GM12865 (cell line): ENCODE measurements at regions not wholly inside any gene's neighbourhood (a gene's known extent, or its start where the extent isn't known, plus 50 kb on each side); places are given as distances from the start of the nearest gene placed in this dataset.
A peak's percentile ranks its signal among the peaks of the same experiment; 100 is the strongest.

ENCODE experiments used
- DNase-seq: peaks from one replicate; pipeline ENCODE4 v3.0.0; 2010; ENCODE audit warnings: low read depth
- H3K4me3 ChIP-seq: 2 replicates; pipeline ENCODE4 v1.5.1; 2011; ENCODE audit warnings: mild to moderate bottlenecking, low read depth, low read length, control low read depth
- CTCF ChIP-seq: IDR thresholded peaks from 2 replicates; pipeline ENCODE4 v1.5.1; 2011; ENCODE audit warnings: low read length, control low read depth, low read depth, inconsistent platforms; ENCODE audit not compliant: insufficient read depth; ENCODE audit errors: missing control alignments

- no peak for TF ChIP-seq CTCF
- no peak for DNase-seq
- no peak overlapping the region for H3K4me3 ChIP-seq
Measured at GRCh38 chr1:83543222-83543973, 455.5 kb downstream of the TTLL7 start.

DNA sequence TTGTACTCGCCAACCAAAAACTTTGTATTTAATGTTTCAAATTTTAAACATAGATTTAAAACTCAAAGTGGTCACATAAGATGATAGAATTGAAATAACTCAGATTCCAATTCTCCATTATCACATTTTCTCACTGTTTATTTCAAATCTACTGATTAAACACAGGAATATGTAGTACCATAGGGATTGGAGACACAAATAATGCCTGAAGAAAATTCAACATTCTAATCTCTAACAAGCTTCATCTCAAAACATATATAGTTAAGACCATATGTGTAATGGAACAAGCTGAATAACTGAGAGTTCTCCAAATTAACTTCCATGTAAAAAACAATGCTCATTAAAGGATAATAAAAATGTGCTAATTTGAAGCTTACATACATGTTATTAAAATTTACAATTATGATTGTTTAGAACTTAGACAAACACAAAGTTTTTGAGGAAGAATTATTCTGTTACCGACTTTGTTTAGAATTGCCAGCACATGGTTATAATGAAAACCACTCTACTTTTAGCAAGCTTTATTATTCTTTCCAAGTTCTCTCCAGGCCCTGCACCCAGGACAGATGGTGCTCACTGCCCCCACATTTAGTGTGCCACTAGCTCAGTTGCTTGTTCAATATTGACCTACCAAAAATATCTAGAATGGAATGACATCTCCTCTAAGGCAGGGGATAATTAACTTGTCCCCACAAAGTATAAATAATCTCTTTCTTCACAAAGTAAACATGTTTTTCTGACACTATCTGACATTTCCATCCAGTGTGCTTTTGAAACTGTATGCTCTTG is 467.2 kb downstream of the TTLL7 start:
- no peak for TF ChIP-seq CTCF
- no peak for DNase-seq
- H3K4me3 ChIP-seq: no peak overlapping the region

DNA sequence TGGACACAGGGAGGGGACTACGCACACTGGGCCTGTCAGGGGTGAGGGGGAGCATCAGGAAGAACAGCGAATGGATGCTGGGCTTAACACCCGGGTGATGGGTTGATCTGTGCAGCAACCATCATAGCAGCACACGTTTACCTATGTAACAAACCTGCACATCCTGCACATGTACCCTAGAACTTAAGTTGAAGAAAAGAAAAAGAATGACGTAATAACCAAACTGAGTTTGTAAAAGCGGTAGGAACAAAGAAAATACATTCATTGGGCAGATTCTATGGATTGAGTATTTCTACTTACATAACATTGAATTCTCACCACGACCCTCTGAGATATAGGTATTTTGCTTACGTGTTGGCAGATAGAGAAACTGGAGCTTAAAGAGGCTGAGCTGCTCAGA is 468.4 kb downstream of the TTLL7 start:
- TF ChIP-seq CTCF: no peak
- no peak for DNase-seq
- no peak overlapping the region for H3K4me3 ChIP-seq

- no peak for DNase-seq
- H3K4me3 ChIP-seq: no peak overlapping the region
- TF ChIP-seq CTCF: no peak
Measured at GRCh38 chr1:83527987-83528386, 470.9 kb downstream of the TTLL7 start.

DNA sequence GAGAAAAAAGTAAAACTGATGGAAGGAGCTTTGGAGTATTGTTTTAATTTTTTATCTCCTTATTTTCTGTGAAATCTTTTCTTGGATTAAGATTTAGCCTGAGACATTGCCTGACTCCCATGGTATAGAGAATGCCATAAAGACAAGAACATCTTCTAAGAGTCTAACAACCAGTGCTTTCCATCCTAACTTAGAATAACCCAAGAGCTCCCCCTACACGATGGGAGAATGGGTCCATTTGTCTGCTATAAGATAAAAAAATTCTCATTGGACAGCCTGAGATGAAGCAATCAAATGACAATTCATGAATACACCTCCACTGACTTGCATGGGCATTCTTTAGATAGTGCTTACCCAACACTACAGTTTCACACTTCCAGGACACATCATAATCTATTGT is 478.1 kb downstream of the TTLL7 start:
- H3K4me3 ChIP-seq: no peak overlapping the region
- peak; percentile 32 for DNase-seq
- TF ChIP-seq CTCF: no peak

DNA sequence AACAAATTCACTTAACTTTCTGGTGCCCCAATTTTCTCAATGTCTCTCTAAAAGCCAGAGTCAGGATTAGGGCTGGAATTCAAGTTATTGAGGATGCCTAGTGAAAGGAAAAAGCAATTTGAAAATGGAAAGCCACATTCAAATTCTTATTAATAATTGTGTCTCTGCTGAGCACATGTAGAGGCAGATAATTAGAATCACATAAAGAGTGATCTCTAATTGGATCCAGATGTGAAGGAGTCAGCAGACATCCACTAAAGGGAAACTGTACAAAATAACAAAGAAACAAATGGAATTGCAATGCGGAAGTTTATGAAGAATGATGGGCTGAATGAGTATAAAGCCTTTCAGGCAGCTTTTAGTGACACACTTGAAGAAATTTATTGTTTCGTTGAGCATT is 482.6 kb downstream of the TTLL7 start:
- no peak overlapping the region for H3K4me3 ChIP-seq
- no peak for DNase-seq
- no peak for TF ChIP-seq CTCF
